ENCODE measurements at regions not wholly inside any gene's neighbourhood (a gene's known extent, or its start where the extent isn't known, plus 50 kb on each side); places are given as distances from the start of the nearest gene placed in this dataset.

GRCh38 chr12:125956186-125956585 is 891.0 kb downstream of the AACS start:
- no CpG with 5 or more reads among the region's 7 CpGs for WGBS (ENCODE audit: extremely low coverage, insufficient read length, low lambda C conversion rate)
- Histone ChIP-seq H2AK5ac (ENCODE audit: insufficient read length, low read length) (no peak overlapping the region), H3K18ac (ENCODE audit: insufficient read length, low read depth, low read length) (no peak overlapping the region), H4K8ac (replicated peaks; ENCODE audit: insufficient read length, low read depth, low read length) (no peak overlapping the region), H3K27me3 (ENCODE audit: insufficient read depth, low read length) (no peaks in the 10 kb centered on the region), H3K14ac (ENCODE audit: insufficient read depth, low read length) (no peak overlapping the region), H4K5ac (ENCODE audit: insufficient read length, low read depth, low read length) (no peak overlapping the region), H4K91ac (ENCODE audit: insufficient read length, low read depth, low read length) (no peak overlapping the region), H3K27ac (ENCODE audit: insufficient read length, low read depth, low read length) (no peak overlapping the region), H3K4me2 (ENCODE audit: insufficient read depth, insufficient read length, low read length) (no peak overlapping the region), H2BK5ac (ENCODE audit: insufficient read length, low read length) (no peak overlapping the region), H2BK12ac (ENCODE audit: insufficient read length, low read depth, low read length) (no peak overlapping the region), H3K4ac (ENCODE audit: low read depth, low read length) (no peak overlapping the region), H2BK120ac (ENCODE audit: low read depth, low read length, poor library complexity, severe bottlenecking) (no peak overlapping the region), H3K9me3 (ENCODE audit: control insufficient read depth, low read depth, low read length) (no peaks in the 10 kb centered on the region), H2AFZ (ENCODE audit: low read length) (no peak overlapping the region), H3K79me2 (ENCODE audit: insufficient read depth, low read length) (no peaks in the 10 kb centered on the region), H2BK20ac (ENCODE audit: low read depth, low read length, poor library complexity, severe bottlenecking) (no peak overlapping the region), H3K56ac (ENCODE audit: insufficient read length, low read depth, low read length) (no peak overlapping the region), H4K20me1 (ENCODE audit: control insufficient read depth, insufficient read depth, insufficient read length) (no peaks in the 10 kb centered on the region), H3K23me2 (ENCODE audit: insufficient read length, low read depth, low read length, poor library complexity, severe bottlenecking) (no peaks in the 10 kb centered on the region), H3T11ph (ENCODE audit: low read length) (no peak overlapping the region), H2BK15ac (ENCODE audit: low read depth, low read length) (no peak overlapping the region), H3K79me1 (ENCODE audit: insufficient read depth, low read depth, low read length, poor library complexity, severe bottlenecking) (no peaks in the 10 kb centered on the region), H3K4me1 (ENCODE audit: insufficient read depth, low read length) (no peaks in the 10 kb centered on the region), H3K9ac (ENCODE audit: extremely low read depth, insufficient read length, low read length) (no peak overlapping the region), H3K23ac (ENCODE audit: insufficient read length, low read depth, low read length) (no peak overlapping the region)
- H3K27me3 Mint-ChIP-seq (ENCODE audit: low read depth): no peaks in the 10 kb centered on the region; the same call in none of the 2 replicates
- TF ChIP-seq CTCF (conservative IDR thresholded peaks at IDR 0.05): no peak
- no peak for DNase-seq
- 0 out of 7 replicates have a peak, but pooled peaks cover 0 to 2% (median 0%) of the 10 kb centered on the region in 3 experiments for H3K36me3 Mint-ChIP-seq (ENCODE audit: insufficient read depth in 1 of 3, low read depth in 3 of 3)
- peaks cover 2 to 4% of the 10 kb centered on the region in 2 experiments; a peak in 1 of 5 replicates for H3K9me3 Mint-ChIP-seq
- H3K27ac Mint-ChIP-seq: no peak overlapping the region
- no peak overlapping the region for H3K4me3 Mint-ChIP-seq
- H3K4me1 Mint-ChIP-seq: no peaks in the 10 kb centered on the region

Measured in H9 (cell line).